ENCODE measurements at regions not wholly inside any gene's neighbourhood (a gene's known extent, or its start where the extent isn't known, plus 50 kb on each side); places are given as distances from the start of the nearest gene placed in this dataset.
"Not testable (repeated sequence)": the region's sequence is repeated elsewhere in the genome, so short reads cannot be mapped to it uniquely, and the experiment has no call there.

GRCh38 chr13:71300602-71301001 lies 566.4 kb downstream of the DACH1 start:
- no peak for DNase-seq

GRCh38 chr13:71291842-71292146 lies 575.2 kb downstream of the DACH1 start:
- no peak for DNase-seq

GRCh38 chr13:71290963-71291841 lies 575.8 kb downstream of the DACH1 start:
- peak; percentile 40 for DNase-seq

GRCh38 chr13:71289980-71290379 lies 577.0 kb downstream of the DACH1 start:
- not testable (repeated sequence) for DNase-seq

GRCh38 chr13:71285700-71286099 lies 581.3 kb downstream of the DACH1 start:
- DNase-seq = no peak

- DNase-seq = no peak
These were observed 588.5 kb downstream of the DACH1 start for GRCh38 chr13:71278512-71278911.

GRCh38 chr13:71274923-71275608 lies 591.9 kb downstream of the DACH1 start:
- no peak for DNase-seq

GRCh38 chr13:71261256-71261655 lies 605.7 kb downstream of the DACH1 start:
- DNase-seq = no peak

GRCh38 chr13:71260246-71260645 lies 606.8 kb downstream of the DACH1 start:
- no peak for DNase-seq

GRCh38 chr13:71255633-71256032 lies 611.4 kb downstream of the DACH1 start:
- no peak for DNase-seq

GRCh38 chr13:71254384-71254783 lies 612.6 kb downstream of the DACH1 start:
- no peak for DNase-seq

- DNase-seq = no peak
These were observed 614.8 kb downstream of the DACH1 start for GRCh38 chr13:71252184-71252704.

GRCh38 chr13:71251292-71251951 lies 615.6 kb downstream of the DACH1 start:
- no peak for DNase-seq

GRCh38 chr13:71249011-71249410 lies 618.0 kb downstream of the DACH1 start:
- no peak for DNase-seq

GRCh38 chr13:71244161-71244560 lies 622.8 kb downstream of the DACH1 start:
- DNase-seq = no peak

GRCh38 chr13:71242201-71242600 lies 624.8 kb downstream of the DACH1 start:
- DNase-seq = no peak

GRCh38 chr13:71240911-71241310 lies 626.1 kb downstream of the DACH1 start:
- no peak for DNase-seq

GRCh38 chr13:71237332-71237731 lies 629.7 kb downstream of the DACH1 start:
- DNase-seq = no peak

- no peak for DNase-seq
These were observed 647.1 kb downstream of the DACH1 start for GRCh38 chr13:71219698-71220415.

GRCh38 chr13:71218960-71219359 lies 648.0 kb downstream of the DACH1 start:
- DNase-seq = no peak

GRCh38 chr13:71217827-71218226 lies 649.2 kb downstream of the DACH1 start:
- no peak for DNase-seq

GRCh38 chr13:71214821-71215220 lies 652.2 kb downstream of the DACH1 start:
- no peak for DNase-seq

GRCh38 chr13:71214357-71214756 lies 652.6 kb downstream of the DACH1 start:
- no peak for DNase-seq

Measured in NCI-H2029 (cell line).